GM23338 (cell line): ENCODE measurements at regions not wholly inside any gene's neighbourhood (a gene's known extent, or its start where the extent isn't known, plus 50 kb on each side); places are given as distances from the start of the nearest gene placed in this dataset.
"Not testable (repeated sequence)": the region's sequence is repeated elsewhere in the genome, so short reads cannot be mapped to it uniquely, and the experiment has no call there.

Experiments
- ATAC-seq: fragments of 200-7000 bp; cut with Tn5 transposase; 3 replicates; pipeline ENCODE4 v1.9.1; 2020
- DNase-seq: peaks from one replicate; pipeline ENCODE4 v3.0.0-alpha.2; 2015; ENCODE audit warnings: low spot score
- H2AFZ ChIP-seq: fragments of 200-600 bp; sonication (generic); 2 replicates; pipeline ENCODE4 v1.8.0; 2016; ENCODE audit warnings: antibody characterized with exemption, mild to moderate bottlenecking, moderate library complexity
- H3F3A ChIP-seq: fragments of 200-600 bp; sonication (generic); replicated peaks from 2 replicates; pipeline ENCODE4 v1.8.0; 2017; ENCODE audit warnings: antibody characterized with exemption, mixed run types, low read depth
- H3K27ac ChIP-seq: fragments of 200-600 bp; sonication (generic); 2 replicates; pipeline ENCODE4 v1.6.1; 2016; ENCODE audit warnings: low read depth
- H3K27me3 ChIP-seq: fragments of 200-600 bp; sonication (generic); 2 replicates; pipeline ENCODE4 v1.8.0; 2016; ENCODE audit warnings: mild to moderate bottlenecking, mixed run types, moderate library complexity; ENCODE audit not compliant: insufficient read depth
- H3K36me3 ChIP-seq: fragments of 200-600 bp; sonication (generic); 2 replicates; pipeline ENCODE4 v1.8.0; 2016; ENCODE audit warnings: mild to moderate bottlenecking; ENCODE audit not compliant: insufficient read depth
- H3K4me1 ChIP-seq: fragments of 200-600 bp; sonication (generic); 2 replicates; pipeline ENCODE4 v1.8.0; 2016; ENCODE audit warnings: mild to moderate bottlenecking, moderate library complexity; ENCODE audit not compliant: insufficient read depth
- H3K4me2 ChIP-seq: fragments of 200-600 bp; sonication (generic); 2 replicates; pipeline ENCODE4 v1.7.1; 2017; ENCODE audit warnings: mixed run types
- H3K4me3 ChIP-seq: fragments of 200-600 bp; sonication (generic); 2 replicates; pipeline ENCODE4 v1.6.1; 2016; ENCODE audit warnings: mixed run types
- H3K79me2 ChIP-seq: fragments of 200-600 bp; sonication (generic); replicated peaks from 2 replicates; pipeline ENCODE4 v1.8.0; 2017; ENCODE audit warnings: mild to moderate bottlenecking; ENCODE audit not compliant: insufficient read depth
- H3K9me2 ChIP-seq: fragments of 200-600 bp; sonication (generic); 2 replicates; pipeline ENCODE4 v1.8.0; 2017; ENCODE audit not compliant: insufficient read depth
- H4K20me1 ChIP-seq: fragments of 200-600 bp; sonication (generic); replicated peaks from 2 replicates; pipeline ENCODE4 v1.8.0; 2017; ENCODE audit warnings: mild to moderate bottlenecking; ENCODE audit not compliant: insufficient read depth
- H3K27ac Mint-ChIP-seq: 2 replicates; pipeline ENCODE4 v1.8.0; 2020; ENCODE audit warnings: inconsistent platforms, mild to moderate bottlenecking, moderate library complexity, mixed read lengths
- H3K27me3 Mint-ChIP-seq: 3 replicates; pipeline ENCODE4 v1.8.0; 2022; ENCODE audit warnings: low read depth, mild to moderate bottlenecking, moderate library complexity, mixed read lengths, inconsistent platforms; ENCODE audit not compliant: insufficient read depth, poor library complexity
- H3K36me3 Mint-ChIP-seq: 3 replicates; pipeline ENCODE4 v1.8.0; 2021; ENCODE audit warnings: low read depth, mild to moderate bottlenecking, inconsistent platforms, moderate library complexity, mixed read lengths
- H3K4me1 Mint-ChIP-seq: 3 replicates; pipeline ENCODE4 v1.8.0; 2020; ENCODE audit warnings: mild to moderate bottlenecking, inconsistent platforms, mixed read lengths
- H3K4me3 Mint-ChIP-seq: 3 replicates; pipeline ENCODE4 v1.8.0; 2021; ENCODE audit warnings: moderate library complexity, mild to moderate bottlenecking, inconsistent platforms, mixed read lengths
- H3K9me3 Mint-ChIP-seq: 3 replicates; pipeline ENCODE4 v1.8.0; 2020; ENCODE audit warnings: moderate library complexity, mild to moderate bottlenecking, inconsistent platforms, mixed read lengths
- EZH2 ChIP-seq: fragments of 200-600 bp; sonication (generic); IDR thresholded peaks from one replicate; pipeline ENCODE4 v1.8.0; 2017; ENCODE audit warnings: antibody characterized with exemption, mild to moderate bottlenecking, low read depth; ENCODE audit not compliant: unreplicated experiment
- NANOG ChIP-seq: IDR thresholded peaks from 2 replicates; pipeline ENCODE4 v1.6.1; 2016; ENCODE audit warnings: antibody characterized with exemption, borderline replicate concordance
- POLR2AphosphoS5 ChIP-seq: IDR thresholded peaks from 2 replicates; pipeline ENCODE4 v1.6.1; 2016; ENCODE audit warnings: antibody characterized with exemption, low read depth
- STAT1 ChIP-seq: IDR thresholded peaks from one replicate; pipeline ENCODE4 v1.6.1; 2016; ENCODE audit warnings: antibody characterized with exemption; ENCODE audit not compliant: unreplicated experiment
- ZNF114 ChIP-seq: fragments of 250-450 bp; sonication (Bioruptor Pico); IDR thresholded peaks from 2 replicates; pipeline ENCODE4 v1.5.0; 2020; ENCODE audit warnings: mild to moderate bottlenecking, moderate library complexity
- ZNF331 ChIP-seq: fragments of 250-450 bp; sonication (Bioruptor Pico); IDR thresholded peaks from 2 replicates; pipeline ENCODE4 v1.5.0; 2020; ENCODE audit warnings: low read depth, mild to moderate bottlenecking, moderate library complexity
- TF ChIP-seq, protein P1 (sequence below): IDR thresholded peaks from one replicate; pipeline ENCODE4 v1.6.1; 2018; ENCODE audit warnings: antibody characterized with exemption; ENCODE audit not compliant: unreplicated experiment
- TF ChIP-seq, protein P2 (sequence below): IDR thresholded peaks from 2 replicates; pipeline ENCODE4 v1.6.1; 2016; ENCODE audit warnings: antibody characterized with exemption
- TF ChIP-seq, protein P3 (sequence below), 2 experiments: fragments of 200-600 bp in 1 of 2; sonication (generic) in 1 of 2; conservative IDR thresholded peaks; 2 replicates each; pipeline versions ENCODE4 v1.5.1 to v1.6.1; 2016 to 2017; ENCODE audit warnings: antibody characterized with exemption in 2 of 2, low read depth in 2 of 2, mild to moderate bottlenecking in 2 of 2, moderate library complexity in 1 of 2

DNA sequence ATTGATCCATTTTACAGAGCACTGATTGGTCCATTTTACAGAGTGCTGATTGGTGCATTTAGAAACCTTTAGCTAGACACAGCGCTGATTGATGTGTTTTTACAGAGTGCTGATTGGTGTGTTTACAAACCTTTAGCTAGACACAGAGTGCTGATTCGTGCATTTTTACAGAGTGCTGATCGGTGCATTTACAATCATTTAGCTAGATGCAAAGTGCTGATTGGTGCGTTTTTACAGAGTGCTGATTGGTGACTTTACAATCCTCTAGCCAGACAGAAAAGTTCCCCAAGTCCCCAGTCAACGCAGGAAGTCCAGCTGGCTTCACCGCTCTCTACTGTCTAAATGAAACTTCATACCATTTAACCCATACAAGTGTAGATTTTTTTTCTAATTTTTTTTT, 228.5 kb upstream of the FIGN start:
- not testable (repeated sequence) for DNase-seq, H3K27ac Mint-ChIP-seq, H3K27ac ChIP-seq, H3K9me3 Mint-ChIP-seq, H3K27me3 Mint-ChIP-seq, H3K27me3 ChIP-seq, H3K79me2 ChIP-seq, H3K36me3 Mint-ChIP-seq, H4K20me1 ChIP-seq, H3K9me2 ChIP-seq, ATAC-seq, H2AFZ ChIP-seq, H3F3A ChIP-seq, H3K4me3 Mint-ChIP-seq, H3K4me1 ChIP-seq, H3K36me3 ChIP-seq, H3K4me2 ChIP-seq, H3K4me3 ChIP-seq, H3K4me1 Mint-ChIP-seq

DNA sequence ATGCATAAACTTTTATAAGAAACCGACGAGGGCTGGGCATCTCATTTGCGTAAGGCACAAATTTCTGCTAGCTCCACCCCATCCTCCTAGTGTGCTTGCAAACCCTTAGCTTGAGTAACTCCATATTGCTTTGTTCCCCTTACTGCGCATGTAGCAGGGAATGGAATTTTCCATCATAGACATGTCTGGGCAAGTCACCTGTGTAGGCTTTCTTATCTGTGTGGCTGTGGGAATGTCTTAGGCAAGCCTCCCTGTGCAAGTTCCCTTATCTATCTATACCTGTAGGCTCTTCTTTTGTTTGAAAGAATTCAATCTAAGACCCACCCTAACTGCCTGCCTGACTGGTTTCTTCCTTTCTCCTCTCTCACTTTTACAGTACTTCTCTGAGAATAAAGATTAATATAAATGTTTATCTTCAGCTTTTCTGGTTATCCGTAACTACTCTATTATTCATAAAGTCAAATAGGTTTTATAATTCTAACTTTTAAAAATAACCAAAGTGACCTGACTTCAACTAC, 217.6 kb upstream of the FIGN start:
- Histone ChIP-seq H3K27me3 (no peaks in the 10 kb centered on the region), H2AFZ (no peak overlapping the region), H3K4me1 (no peaks in the 10 kb centered on the region), H3F3A (no peaks in the 10 kb centered on the region), H3K36me3 (no peaks in the 10 kb centered on the region; the same call in 1 of the 2 replicates), H4K20me1 (no peaks in the 10 kb centered on the region), H3K4me2 (no peak overlapping the region), H3K27ac (no peak overlapping the region), H3K9me2 (peaks cover 7% of the 10 kb centered on the region), H3K79me2 (no peaks in the 10 kb centered on the region), H3K4me3 (no peak overlapping the region)
- no peak for ATAC-seq
- H3K27ac Mint-ChIP-seq, result no peak overlapping the region
- DNase-seq, result no peak
- H3K9me3 Mint-ChIP-seq, result no peaks in the 10 kb centered on the region; the same call in 2 of the 3 replicates
- H3K4me1 Mint-ChIP-seq, result no peaks in the 10 kb centered on the region; the same call in 2 of the 3 replicates
- TF ChIP-seq POLR2AphosphoS5, result no peak
- TF ChIP-seq, protein P1, sequence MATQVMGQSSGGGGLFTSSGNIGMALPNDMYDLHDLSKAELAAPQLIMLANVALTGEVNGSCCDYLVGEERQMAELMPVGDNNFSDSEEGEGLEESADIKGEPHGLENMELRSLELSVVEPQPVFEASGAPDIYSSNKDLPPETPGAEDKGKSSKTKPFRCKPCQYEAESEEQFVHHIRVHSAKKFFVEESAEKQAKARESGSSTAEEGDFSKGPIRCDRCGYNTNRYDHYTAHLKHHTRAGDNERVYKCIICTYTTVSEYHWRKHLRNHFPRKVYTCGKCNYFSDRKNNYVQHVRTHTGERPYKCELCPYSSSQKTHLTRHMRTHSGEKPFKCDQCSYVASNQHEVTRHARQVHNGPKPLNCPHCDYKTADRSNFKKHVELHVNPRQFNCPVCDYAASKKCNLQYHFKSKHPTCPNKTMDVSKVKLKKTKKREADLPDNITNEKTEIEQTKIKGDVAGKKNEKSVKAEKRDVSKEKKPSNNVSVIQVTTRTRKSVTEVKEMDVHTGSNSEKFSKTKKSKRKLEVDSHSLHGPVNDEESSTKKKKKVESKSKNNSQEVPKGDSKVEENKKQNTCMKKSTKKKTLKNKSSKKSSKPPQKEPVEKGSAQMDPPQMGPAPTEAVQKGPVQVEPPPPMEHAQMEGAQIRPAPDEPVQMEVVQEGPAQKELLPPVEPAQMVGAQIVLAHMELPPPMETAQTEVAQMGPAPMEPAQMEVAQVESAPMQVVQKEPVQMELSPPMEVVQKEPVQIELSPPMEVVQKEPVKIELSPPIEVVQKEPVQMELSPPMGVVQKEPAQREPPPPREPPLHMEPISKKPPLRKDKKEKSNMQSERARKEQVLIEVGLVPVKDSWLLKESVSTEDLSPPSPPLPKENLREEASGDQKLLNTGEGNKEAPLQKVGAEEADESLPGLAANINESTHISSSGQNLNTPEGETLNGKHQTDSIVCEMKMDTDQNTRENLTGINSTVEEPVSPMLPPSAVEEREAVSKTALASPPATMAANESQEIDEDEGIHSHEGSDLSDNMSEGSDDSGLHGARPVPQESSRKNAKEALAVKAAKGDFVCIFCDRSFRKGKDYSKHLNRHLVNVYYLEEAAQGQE, result no peak
- TF ChIP-seq ZNF114 (CRISPR knock-in tag), result no peak
- TF ChIP-seq STAT1, result no peak
- TF ChIP-seq, protein P2, sequence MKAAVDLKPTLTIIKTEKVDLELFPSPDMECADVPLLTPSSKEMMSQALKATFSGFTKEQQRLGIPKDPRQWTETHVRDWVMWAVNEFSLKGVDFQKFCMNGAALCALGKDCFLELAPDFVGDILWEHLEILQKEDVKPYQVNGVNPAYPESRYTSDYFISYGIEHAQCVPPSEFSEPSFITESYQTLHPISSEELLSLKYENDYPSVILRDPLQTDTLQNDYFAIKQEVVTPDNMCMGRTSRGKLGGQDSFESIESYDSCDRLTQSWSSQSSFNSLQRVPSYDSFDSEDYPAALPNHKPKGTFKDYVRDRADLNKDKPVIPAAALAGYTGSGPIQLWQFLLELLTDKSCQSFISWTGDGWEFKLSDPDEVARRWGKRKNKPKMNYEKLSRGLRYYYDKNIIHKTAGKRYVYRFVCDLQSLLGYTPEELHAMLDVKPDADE, result no peak
- no peak for TF ChIP-seq NANOG
- TF ChIP-seq EZH2, result no peak
- no peak for TF ChIP-seq ZNF331 (CRISPR knock-in tag)
- TF ChIP-seq, protein P3, sequence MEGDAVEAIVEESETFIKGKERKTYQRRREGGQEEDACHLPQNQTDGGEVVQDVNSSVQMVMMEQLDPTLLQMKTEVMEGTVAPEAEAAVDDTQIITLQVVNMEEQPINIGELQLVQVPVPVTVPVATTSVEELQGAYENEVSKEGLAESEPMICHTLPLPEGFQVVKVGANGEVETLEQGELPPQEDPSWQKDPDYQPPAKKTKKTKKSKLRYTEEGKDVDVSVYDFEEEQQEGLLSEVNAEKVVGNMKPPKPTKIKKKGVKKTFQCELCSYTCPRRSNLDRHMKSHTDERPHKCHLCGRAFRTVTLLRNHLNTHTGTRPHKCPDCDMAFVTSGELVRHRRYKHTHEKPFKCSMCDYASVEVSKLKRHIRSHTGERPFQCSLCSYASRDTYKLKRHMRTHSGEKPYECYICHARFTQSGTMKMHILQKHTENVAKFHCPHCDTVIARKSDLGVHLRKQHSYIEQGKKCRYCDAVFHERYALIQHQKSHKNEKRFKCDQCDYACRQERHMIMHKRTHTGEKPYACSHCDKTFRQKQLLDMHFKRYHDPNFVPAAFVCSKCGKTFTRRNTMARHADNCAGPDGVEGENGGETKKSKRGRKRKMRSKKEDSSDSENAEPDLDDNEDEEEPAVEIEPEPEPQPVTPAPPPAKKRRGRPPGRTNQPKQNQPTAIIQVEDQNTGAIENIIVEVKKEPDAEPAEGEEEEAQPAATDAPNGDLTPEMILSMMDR (conservative IDR thresholded peaks at IDR 0.05; ENCODE audit: low read depth in 2 of 2), result no peak
- H3K36me3 Mint-ChIP-seq, result peaks cover 3% of the 10 kb centered on the region; the same call in 1 of the 3 replicates
- no peaks in the 10 kb centered on the region for H3K27me3 Mint-ChIP-seq
- no peak overlapping the region for H3K4me3 Mint-ChIP-seq
